ENCODE measurements at regions not wholly inside any gene's neighbourhood (a gene's known extent, or its start where the extent isn't known, plus 50 kb on each side); places are given as distances from the start of the nearest gene placed in this dataset.

- H3K9ac ChIP-seq (replicated peaks in 1 of 4; ENCODE audit: extremely low read depth in 1 of 4, low read depth in 3 of 4, low read length in 3 of 4): no peak overlapping the region
- H2AFZ ChIP-seq (ENCODE audit: low read length): no peak overlapping the region
- H3K36me3 ChIP-seq (ENCODE audit: control insufficient read depth in 2 of 4, insufficient read depth in 4 of 4, low read length in 3 of 4): no peaks in the 10 kb centered on the region
- no peak overlapping the region for H3K56ac ChIP-seq (replicated peaks; ENCODE audit: insufficient read length, low read depth, low read length)
- no peak for FAIRE-seq
- 0 out of 4 replicates have a peak, but pooled peaks cover 0 to 3% of the 10 kb centered on the region in 2 experiments for H3K9me3 ChIP-seq (ENCODE audit: insufficient read depth in 2 of 2, low read depth in 1 of 2, low read length in 1 of 2)
- no peak overlapping the region for H3K14ac ChIP-seq (ENCODE audit: insufficient read length)
- H3K4ac ChIP-seq (replicated peaks; ENCODE audit: insufficient read length, low read depth, low read length): no peak overlapping the region
- H4K91ac ChIP-seq (replicated peaks; ENCODE audit: insufficient read length, low read length): no peak overlapping the region
- no peak overlapping the region for H2BK15ac ChIP-seq (ENCODE audit: low read length)
- DNase-seq (ENCODE audit: low read depth in 1 of 2, low spot score in 2 of 2): no peak
- H2AK5ac ChIP-seq (ENCODE audit: low read depth, low read length): no peak overlapping the region
- POLR2A ChIA-PET (ENCODE audit: partially characterized antibody): no interaction called here
- H2BK12ac ChIP-seq (ENCODE audit: low read depth, low read length): no peak overlapping the region
- no peak overlapping the region for H3K18ac ChIP-seq (ENCODE audit: extremely low read depth, low read length)
- WGBS, 2 experiments (ENCODE audit: extremely low coverage in 1 of 2, insufficient coverage in 1 of 2, insufficient read length in 1 of 2, insufficient replicate concordance in 2 of 2, low coverage in 1 of 2, low lambda C conversion rate in 2 of 2, missing lambda C conversion rate in 1 of 2): 100% methylated on average over 1 of the region's 1 CpG; no CpG with 5 or more reads in 1 of the 2 experiments
- H3K23me2 ChIP-seq (ENCODE audit: low read depth, low read length): no peaks in the 10 kb centered on the region; the same call in 1 of the 2 replicates
- no peaks in the 10 kb centered on the region for H3K79me2 ChIP-seq (ENCODE audit: control insufficient read depth in 1 of 2, insufficient read depth in 2 of 2, low read length in 2 of 2)
- H4K8ac ChIP-seq (ENCODE audit: extremely low read depth, insufficient read depth, low read length): no peak overlapping the region
- H3K79me1 ChIP-seq (ENCODE audit: low read depth, low read length): no peaks in the 10 kb centered on the region
- H3K4me2 ChIP-seq (ENCODE audit: insufficient read depth in 1 of 2, low read depth in 2 of 2, low read length in 2 of 2): no peak overlapping the region
- H2BK20ac ChIP-seq (ENCODE audit: low read length): no peak overlapping the region
- no peak overlapping the region for H4K5ac ChIP-seq (ENCODE audit: insufficient read length, low read depth, low read length)
- H3K4me3 ChIP-seq (ENCODE audit: extremely low read depth in 1 of 4, insufficient read depth in 2 of 4, low read depth in 3 of 4, low read length in 4 of 4): no peak overlapping the region
- no peak overlapping the region for H3K27ac ChIP-seq (ENCODE audit: low read depth, low read length)
- CTCF ChIA-PET (ENCODE audit: partially characterized antibody): no interaction called here
- H3K4me1 ChIP-seq (replicated peaks in 1 of 4; ENCODE audit: control insufficient read depth in 3 of 4, insufficient read depth in 4 of 4, low read length in 3 of 4): no peaks in the 10 kb centered on the region
- no peak overlapping the region for H2BK5ac ChIP-seq (ENCODE audit: low read depth, low read length)
- H4K20me1 ChIP-seq (replicated peaks in 1 of 2; ENCODE audit: control insufficient read depth in 1 of 2, insufficient read depth in 2 of 2, low read length in 2 of 2): no peaks in the 10 kb centered on the region
- no peak overlapping the region for H3K23ac ChIP-seq (ENCODE audit: insufficient read length)
- no peaks in the 10 kb centered on the region for H3K27me3 ChIP-seq (replicated peaks in 1 of 4; ENCODE audit: control insufficient read depth in 3 of 4, extremely low read depth in 1 of 4, insufficient read depth in 3 of 4, low read length in 3 of 4)
- H2BK120ac ChIP-seq (replicated peaks; ENCODE audit: low read depth, low read length): no peak overlapping the region
- TF ChIP-seq SIN3A (conservative IDR thresholded peaks at IDR 0.05 in 1 of 2, IDR thresholded peaks at IDR 0.05 in 1 of 2; ENCODE audit: low read depth in 1 of 2, low read length in 2 of 2) (no peak), SP2 (IDR thresholded peaks at IDR 0.05; ENCODE audit: low read length) (no peak), RNF2 (IDR thresholded peaks at IDR 0.05; ENCODE audit: borderline replicate concordance, low read depth, low read length, missing control alignments, poor library complexity, severe bottlenecking) (no peak), GABPA (IDR thresholded peaks at IDR 0.05; ENCODE audit: borderline replicate concordance, insufficient read depth, low read length) (no peak), KDM4A (IDR thresholded peaks at IDR 0.05; ENCODE audit: low read depth, low read length, severe bottlenecking) (no peak), FOSL1 (IDR thresholded peaks at IDR 0.05; ENCODE audit: insufficient read depth, low read depth, low read length) (no peak), POLR2AphosphoS5 (IDR thresholded peaks at IDR 0.05; ENCODE audit: low read depth, low read length) (no peak), HDAC6 (IDR thresholded peaks at IDR 0.05; ENCODE audit: low read depth, low read length) (no peak), RAD21 (IDR thresholded peaks at IDR 0.05 in 1 of 2, conservative IDR thresholded peaks at IDR 0.05 in 1 of 2; ENCODE audit: low read depth in 2 of 2, low read length in 2 of 2) (no peak), EP300 (IDR thresholded peaks at IDR 0.05; ENCODE audit: borderline replicate concordance in 1 of 2, low read depth in 2 of 2, low read length in 2 of 2) (no peak), CEBPB (IDR thresholded peaks at IDR 0.05; ENCODE audit: low read depth, low read length) (no peak), SUZ12 (IDR thresholded peaks at IDR 0.05; ENCODE audit: low read length) (no peak), NANOG (IDR thresholded peaks at IDR 0.05; ENCODE audit: insufficient read depth, low read depth, low read length, poor library complexity, severe bottlenecking) (no peak), YY1 (IDR thresholded peaks at IDR 0.05; ENCODE audit: low read depth, low read length) (no peak)
Measured at GRCh38 chr9:81414836-81415235, 274.5 kb downstream of the TLE1 start.
